Heart left ventricle (tissue), 13 donors: ENCODE measurements at regions not wholly inside any gene's neighbourhood (a gene's known extent, or its start where the extent isn't known, plus 50 kb on each side); places are given as distances from the start of the nearest gene placed in this dataset.

Experiments used
- POLR2A ChIP-seq, 2 donors: fragments of 450-650 bp; IDR thresholded peaks; one replicate each; pipeline ENCODE4 v1.6.1; 2017; ENCODE audit warnings: antibody characterized with exemption in 2 of 2, mild to moderate bottlenecking in 2 of 2, moderate library complexity in 2 of 2
- TF ChIP-seq, protein P1 (sequence below), 12 donors: fragments of 200-600 bp; sonication (generic) in 4 of 12; IDR thresholded peaks; one replicate each; pipeline versions ENCODE4 v1.5.0 to v1.8.0; 2018 to 2022; ENCODE audit warnings: antibody characterized with exemption in 12 of 12, mild to moderate bottlenecking in 5 of 12
- donor health status: ischemic (EF 13 %, LVEDD 7.1; RV severe dilation, severe dysfunction).
- donor health status: DM: no; HTN: yes; CAD: no.
- donor health status: DM: no; HTN: no; CAD: no.
- donor health status: ischemic (EF 25% LVEDD 6.9; RV normal size, moderate dysfunction).
- donor health status: ischemic (EF 25% LVEDD 5.7; RV mildly dilated, moderate dysfunction).
- donor health status: ischemic (EF 35%, LVEDD 5.7; RV mildly dilated, moderate dysfunction).
- donor health status: nonischemic (EF 11% LVEDD 7.7; RV severe dilation, severe dysfunction).
- donor health status: DM: yes; HTN: yes; CAD: no.
- donor health status: PGD.
- donor health status: ischemic (EF 29% LVEDD 5.4; RV normal size, mild dysfunction).
- donor health status: nonischemic (EF 23%, LVEDD 6.1; RV moderate dilation, normal function).

DNA sequence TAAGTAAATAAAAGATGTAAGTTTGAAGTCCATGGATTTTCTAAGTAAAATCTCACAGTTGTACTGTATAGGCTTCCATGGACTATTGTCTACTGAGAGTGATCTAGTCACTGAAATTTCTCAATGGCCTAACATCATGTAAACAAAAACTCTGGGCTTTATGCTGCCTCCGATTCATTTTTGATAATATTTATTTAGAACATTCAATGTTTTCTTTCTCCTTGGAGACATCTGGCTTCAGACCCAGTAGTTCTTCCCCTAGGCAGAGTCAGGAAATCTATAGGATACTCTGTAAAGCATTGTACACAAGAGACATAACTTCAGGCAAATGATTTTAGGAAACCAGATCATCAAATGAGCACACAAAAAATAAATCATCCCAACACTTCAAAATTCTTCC, 1208.6 kb upstream of the ZEB2 start:
- no peak for TF ChIP-seq POLR2A (IDR thresholded peaks at IDR 0.05)
- TF ChIP-seq, protein P1, sequence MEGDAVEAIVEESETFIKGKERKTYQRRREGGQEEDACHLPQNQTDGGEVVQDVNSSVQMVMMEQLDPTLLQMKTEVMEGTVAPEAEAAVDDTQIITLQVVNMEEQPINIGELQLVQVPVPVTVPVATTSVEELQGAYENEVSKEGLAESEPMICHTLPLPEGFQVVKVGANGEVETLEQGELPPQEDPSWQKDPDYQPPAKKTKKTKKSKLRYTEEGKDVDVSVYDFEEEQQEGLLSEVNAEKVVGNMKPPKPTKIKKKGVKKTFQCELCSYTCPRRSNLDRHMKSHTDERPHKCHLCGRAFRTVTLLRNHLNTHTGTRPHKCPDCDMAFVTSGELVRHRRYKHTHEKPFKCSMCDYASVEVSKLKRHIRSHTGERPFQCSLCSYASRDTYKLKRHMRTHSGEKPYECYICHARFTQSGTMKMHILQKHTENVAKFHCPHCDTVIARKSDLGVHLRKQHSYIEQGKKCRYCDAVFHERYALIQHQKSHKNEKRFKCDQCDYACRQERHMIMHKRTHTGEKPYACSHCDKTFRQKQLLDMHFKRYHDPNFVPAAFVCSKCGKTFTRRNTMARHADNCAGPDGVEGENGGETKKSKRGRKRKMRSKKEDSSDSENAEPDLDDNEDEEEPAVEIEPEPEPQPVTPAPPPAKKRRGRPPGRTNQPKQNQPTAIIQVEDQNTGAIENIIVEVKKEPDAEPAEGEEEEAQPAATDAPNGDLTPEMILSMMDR (IDR thresholded peaks at IDR 0.05): no peak
